HG03064 (cell line): ENCODE measurements at regions not wholly inside any gene's neighbourhood (a gene's known extent, or its start where the extent isn't known, plus 50 kb on each side); places are given as distances from the start of the nearest gene placed in this dataset.
A peak's percentile ranks its signal among the peaks of the same experiment; 100 is the strongest.
"Not testable (repeated sequence)": the region's sequence is repeated elsewhere in the genome, so short reads cannot be mapped to it uniquely, and the experiment has no call there.

Source experiments
- ATAC-seq: cut with Tn5 transposase; IDR thresholded peaks from one replicate; pipeline ENCODE4 v1.9.1; 2021; ENCODE audit warnings: low read depth; ENCODE audit not compliant: unreplicated experiment

GRCh38 chr1:83413839-83414107, 585.2 kb downstream of the TTLL7 start:
- not testable (repeated sequence) for ATAC-seq

DNA sequence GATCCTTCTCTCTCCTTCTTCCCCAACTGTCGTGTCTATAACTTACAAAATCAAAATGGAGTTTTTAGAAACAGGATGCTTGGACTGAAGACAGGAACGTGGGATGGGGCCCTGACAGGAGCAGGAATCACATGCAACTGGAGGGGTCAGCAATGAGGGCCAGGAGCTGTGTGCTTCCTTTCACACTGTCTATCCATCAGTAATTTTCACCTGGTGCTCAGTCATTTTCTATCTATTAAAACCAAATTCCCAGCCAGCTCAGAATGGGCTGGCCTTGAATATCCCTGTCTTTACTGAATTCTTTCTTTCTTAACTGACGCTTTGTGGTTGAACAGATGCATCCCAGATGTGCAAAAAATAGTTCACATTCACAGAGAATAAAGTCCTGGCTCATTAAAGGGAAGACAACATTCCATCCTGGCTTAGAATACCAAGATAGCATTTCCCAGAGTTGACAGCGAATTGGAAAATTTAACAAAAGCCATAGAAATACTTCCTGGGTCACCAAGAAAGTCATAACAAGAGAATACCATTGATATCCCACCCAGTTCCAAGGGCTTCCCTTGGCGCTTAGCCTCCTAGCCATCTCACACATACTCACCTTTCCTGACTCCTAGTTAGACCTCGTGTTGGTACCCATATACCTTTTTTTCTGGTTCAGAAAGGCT, 588.1 kb downstream of the TTLL7 start:
- ATAC-seq: not testable (repeated sequence)

- ATAC-seq: not testable (repeated sequence)
Observed at GRCh38 chr1:83406693-83407371, 592.1 kb downstream of the TTLL7 start.

GRCh38 chr1:83405789-83406188, 593.1 kb downstream of the TTLL7 start:
- ATAC-seq: peak; percentile 69

DNA sequence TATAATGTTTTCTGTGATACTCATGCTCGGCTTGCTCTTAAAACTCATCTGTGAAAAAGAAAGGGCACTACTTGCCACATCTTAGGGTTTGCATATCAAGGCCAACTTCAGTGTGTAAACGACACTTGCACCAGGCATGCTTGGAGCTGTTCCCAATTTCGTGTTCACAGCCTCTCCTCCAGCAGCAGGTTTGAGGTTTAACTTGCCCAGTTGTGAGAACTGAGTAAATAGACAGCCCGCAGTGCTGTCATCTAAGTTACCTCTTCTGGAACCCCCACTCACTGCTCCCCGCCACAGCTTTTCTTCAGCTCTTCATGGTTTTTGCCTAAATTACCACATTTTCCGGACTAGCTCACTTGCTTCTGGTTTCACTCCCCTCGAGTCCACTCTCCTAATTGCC, 595.4 kb downstream of the TTLL7 start:
- not testable (repeated sequence) for ATAC-seq

DNA sequence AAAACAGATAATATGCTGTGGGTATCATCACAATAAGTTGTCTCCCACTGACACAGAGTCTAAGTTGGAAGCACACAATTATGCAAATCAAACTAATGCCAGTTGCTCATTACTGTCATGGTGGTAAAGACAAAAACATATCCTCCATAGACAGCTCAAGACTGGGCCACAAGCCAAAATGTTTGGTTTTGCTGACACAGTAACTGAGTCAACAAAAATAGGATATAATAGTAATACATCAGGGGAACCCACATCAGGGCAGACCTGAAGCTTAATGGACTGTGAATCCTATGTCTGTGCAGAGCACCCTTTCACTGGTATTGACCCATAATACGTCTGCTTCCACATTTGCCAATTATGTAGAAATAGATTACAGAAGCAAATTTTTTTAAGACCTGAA, 597.8 kb downstream of the TTLL7 start:
- ATAC-seq: not testable (repeated sequence)

DNA sequence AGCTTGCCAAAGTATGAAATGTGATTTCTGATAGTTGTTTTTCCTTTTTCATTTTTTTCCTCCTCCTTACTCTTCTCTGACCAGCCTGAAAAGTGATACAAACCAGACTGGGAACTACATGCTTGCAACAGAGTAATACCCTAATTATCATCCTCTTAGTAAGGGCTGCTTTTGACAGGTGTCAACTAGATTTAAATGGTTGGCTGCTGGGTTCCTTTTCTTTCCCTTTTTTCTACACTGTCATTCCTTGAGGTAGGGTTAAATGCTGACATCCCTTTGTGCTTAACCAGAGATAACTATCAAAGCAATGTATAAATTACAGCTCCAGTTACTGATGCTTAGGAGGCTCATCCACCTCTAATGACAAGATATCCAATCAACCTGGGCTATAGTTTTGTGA, 598.8 kb downstream of the TTLL7 start:
- not testable (repeated sequence) for ATAC-seq

DNA sequence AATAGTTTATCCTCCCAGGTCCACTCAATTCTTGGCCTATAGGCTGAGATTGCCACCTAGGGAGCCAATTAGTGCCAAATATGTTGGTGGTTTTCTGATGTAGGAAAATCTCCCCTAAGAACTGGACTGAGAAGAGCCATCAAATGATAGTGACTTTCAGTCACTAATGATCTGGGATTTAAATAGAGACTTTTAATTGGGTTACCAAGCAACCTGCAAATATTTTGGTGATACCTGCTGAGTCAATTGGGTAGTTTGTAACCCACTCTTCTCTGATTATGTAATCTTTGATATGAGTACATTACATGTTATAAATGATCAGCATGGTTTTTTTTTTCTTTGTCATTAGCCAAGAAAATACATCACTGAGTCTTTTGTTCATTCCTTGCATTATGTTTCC, 600.8 kb downstream of the TTLL7 start:
- not testable (repeated sequence) for ATAC-seq

DNA sequence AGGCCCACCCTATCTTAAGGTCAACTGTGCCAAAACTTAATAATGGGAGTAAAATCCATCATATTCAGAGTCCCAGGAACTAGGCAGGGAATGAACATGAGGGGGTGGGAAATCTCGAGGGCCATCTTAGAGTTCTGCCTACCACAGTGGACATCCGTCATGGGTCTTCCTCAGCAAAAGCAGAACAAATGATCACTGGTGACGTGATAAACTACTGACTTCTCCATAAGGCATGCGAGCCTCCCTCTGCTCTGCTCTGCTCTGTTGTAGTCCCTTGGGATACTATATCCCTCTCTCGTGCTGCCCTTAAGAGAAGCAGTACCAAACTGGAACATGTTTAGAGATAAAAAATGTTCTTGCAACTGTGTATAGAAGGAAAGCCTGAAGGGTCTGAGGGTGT, 603.8 kb downstream of the TTLL7 start:
- ATAC-seq: not testable (repeated sequence)

DNA sequence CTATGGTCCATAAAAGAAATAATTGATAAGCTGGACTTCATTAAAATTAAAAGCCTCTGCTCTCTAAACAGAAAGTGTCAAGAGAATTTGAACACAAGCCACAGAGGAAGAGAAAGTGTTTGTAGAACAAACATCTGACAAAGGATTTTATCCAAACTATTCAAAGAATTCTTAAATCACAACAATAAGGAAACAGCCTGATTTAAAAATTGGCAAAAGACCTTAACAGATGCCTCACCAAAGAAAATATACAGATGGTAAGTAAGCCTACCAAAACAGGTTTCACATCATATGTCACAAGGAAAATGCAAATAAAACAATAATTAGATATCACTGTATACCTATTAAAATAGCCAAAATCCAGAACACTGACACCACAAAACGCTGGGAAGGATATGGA, 612.0 kb downstream of the TTLL7 start:
- ATAC-seq: not testable (repeated sequence)

DNA sequence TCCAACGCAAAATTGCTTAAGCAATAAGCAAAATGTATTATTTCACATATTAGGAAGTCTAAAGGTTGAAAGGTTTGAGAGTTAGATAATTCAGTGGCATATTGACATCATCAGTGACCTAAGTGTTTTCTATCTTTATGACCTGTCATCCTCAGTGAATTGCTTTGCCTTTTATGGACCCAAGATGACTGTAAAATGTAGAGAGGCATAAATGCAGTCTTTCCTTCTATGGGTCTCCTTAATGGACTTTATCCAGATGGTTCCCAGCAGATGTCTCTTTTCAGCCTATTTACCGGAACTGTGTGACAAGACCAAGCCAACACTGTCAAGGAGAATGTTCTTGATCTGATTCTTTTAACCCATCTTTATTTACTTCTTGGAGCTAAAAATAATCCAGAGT, 615.8 kb downstream of the TTLL7 start:
- ATAC-seq: not testable (repeated sequence)

DNA sequence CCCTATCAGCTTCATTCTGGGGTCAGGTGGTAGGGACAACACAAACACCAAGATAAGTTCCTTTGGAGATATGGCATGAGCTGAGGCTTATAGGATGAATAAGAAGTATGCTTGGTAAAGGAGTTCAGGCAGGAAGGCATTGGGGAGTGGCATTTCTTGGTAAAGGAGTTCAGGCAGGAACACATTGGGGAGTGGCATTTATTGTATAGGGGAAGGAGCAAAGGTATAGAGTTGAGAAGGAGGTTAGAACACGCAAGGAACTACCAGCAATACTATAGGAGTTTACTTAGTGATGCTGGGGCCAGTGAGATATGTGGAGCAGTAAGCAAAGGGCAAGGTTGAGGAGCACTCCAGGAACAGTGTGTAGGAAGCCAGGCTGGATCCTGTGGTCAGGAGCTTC, 625.9 kb downstream of the TTLL7 start:
- ATAC-seq: not testable (repeated sequence)

DNA sequence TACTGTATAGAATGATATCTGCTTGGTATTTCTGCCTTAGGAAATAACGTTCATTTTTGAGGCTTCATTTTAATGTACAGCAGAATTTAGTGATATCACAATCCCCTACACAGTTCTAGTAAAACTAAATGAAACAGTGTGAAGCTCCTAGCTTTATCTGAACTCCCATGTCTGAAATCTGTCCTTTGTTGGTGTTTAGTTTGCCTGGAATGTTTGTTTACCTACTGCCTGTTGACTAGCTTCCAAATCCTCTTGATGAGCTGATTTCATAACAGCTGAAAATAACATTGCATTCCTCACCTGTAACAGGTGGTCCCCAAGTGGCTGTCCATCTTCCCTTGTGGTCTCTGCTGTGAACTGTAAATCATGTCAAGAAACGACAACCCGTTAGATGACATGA, 629.1 kb downstream of the TTLL7 start:
- ATAC-seq: not testable (repeated sequence)

- not testable (repeated sequence) for ATAC-seq
Observed at GRCh38 chr1:83365320-83365719, 633.6 kb downstream of the TTLL7 start.

GRCh38 chr1:83345375-83345774, 653.6 kb downstream of the TTLL7 start:
- ATAC-seq: not testable (repeated sequence)

DNA sequence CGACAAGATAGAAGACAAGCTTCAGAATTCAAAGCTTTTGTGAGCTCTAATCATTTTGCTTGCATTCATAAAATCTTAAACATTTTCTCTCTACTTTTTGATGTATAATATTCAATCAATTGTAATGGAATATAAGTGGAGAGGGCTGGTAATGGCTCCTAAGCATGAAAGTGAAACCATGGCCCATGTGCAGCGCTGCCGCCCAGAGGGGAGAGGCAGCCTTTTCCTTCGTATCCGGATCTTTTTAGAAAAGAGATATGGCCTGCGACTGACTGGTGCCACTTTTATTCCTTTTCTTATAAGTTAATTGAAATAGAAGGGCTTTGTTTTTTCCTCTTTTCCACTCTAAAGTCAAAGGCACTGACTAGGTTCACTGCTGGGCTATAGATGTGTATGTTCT, 655.2 kb downstream of the TTLL7 start:
- not testable (repeated sequence) for ATAC-seq

GRCh38 chr1:83342995-83343394, 655.9 kb downstream of the TTLL7 start:
- ATAC-seq: not testable (repeated sequence)

GRCh38 chr1:83332308-83332707, 666.6 kb downstream of the TTLL7 start:
- not testable (repeated sequence) for ATAC-seq

DNA sequence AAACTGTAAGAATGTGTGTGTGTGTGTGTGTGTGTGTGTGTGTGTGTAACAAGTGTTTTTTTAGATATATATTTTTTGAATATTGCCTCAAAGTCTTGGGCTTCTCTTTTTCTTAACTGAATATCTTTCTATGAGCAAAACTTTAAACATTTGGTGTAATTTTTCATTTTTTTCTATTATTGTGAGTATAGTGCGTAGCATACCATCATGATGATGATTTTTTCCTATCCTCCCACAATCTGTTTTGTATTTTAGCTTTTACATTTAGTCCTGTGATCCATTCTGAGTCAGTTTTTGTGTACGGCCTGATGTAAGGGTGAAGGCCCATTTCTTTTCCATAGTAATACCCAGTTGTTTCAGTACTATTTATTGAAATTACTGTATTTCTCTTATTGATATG, 680.6 kb downstream of the TTLL7 start:
- no peak for ATAC-seq

DNA sequence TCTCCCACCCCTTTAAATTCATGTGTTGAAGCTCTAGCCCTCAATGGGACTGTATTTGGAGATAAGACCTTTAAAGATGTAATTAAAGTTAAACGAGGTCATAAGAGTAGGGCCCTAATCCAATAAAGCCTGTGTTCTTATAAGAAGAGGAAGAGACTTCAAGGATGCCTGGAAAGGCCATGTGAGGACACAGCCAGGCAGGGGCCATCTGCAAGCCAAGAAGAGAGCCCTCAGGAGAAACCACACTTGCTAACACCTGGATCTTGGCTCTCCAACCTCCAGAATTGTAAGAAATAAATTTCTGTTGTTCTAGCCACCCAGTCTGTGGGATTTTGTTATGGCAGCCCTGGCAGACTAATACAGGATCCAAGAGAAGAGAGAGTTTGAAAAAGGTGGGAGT, 683.5 kb downstream of the TTLL7 start:
- not testable (repeated sequence) for ATAC-seq

GRCh38 chr1:83310161-83310560, 688.8 kb downstream of the TTLL7 start:
- ATAC-seq: not testable (repeated sequence)

DNA sequence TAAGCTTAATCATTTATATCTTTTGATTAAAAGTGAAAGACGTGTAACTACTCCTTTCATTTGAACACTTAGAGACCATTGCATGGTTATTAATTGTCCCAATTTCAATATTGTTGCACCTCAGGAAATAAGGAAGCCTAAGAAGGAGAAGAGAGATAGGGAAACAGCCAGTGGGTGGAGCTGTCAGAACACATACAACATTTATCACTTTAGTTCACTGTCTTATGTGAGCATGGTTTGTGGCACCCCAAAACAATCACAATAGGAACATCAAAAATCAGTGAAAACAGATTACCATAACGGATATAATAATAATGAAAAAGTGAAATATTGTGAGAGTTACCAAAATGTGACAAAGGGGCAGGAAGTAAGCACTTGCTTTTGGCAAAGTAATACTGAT, 689.9 kb downstream of the TTLL7 start:
- ATAC-seq: not testable (repeated sequence)
